ENCODE measurements at regions not wholly inside any gene's neighbourhood (a gene's known extent, or its start where the extent isn't known, plus 50 kb on each side); places are given as distances from the start of the nearest gene placed in this dataset.
A peak's percentile ranks its signal among the peaks of the same experiment; 100 is the strongest.
"Not testable (repeated sequence)": the region's sequence is repeated elsewhere in the genome, so short reads cannot be mapped to it uniquely, and the experiment has no call there.

DNA sequence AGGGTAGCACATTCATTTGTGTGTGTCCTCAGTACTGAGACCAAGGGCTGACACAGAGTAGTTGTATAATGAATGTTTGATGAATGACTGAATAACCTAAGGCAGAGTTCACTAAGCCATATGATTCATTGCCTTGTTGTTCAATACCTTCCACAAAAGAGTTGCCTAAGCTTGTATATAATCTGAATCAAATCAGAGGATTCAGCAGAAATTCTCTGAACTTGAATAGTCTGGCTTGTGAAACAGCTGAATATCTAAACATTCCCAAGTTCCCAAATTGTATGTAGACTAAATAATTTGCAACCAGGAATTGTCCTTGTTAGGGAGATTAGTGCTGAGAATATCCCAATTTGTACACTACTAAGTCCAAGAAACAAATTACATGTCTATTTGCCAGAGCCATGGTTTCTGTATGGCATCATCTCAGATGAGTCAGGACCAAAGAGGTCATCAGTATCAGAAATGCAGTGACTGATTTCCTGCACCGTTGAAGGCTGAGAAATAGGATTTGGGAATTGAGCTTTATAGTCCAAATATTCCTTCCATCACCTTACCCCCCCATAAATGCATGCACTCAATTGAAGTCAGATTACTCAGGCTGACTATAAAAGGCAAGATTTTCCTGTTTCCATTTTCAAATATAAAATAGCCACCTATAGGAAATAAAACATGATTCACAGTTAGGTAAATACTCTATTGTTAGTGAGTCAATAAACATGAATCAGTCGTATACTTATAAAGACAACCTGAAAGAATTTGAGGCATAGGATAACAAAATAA, 168.7 kb downstream of the PHLDA1 start:
- no peaks in the 10 kb centered on the region for H3K4me1 ChIP-seq (ENCODE audit: low read depth)
- ATAC-seq: peak; percentile 74
- no peaks in the 10 kb centered on the region for H3K36me3 ChIP-seq (ENCODE audit: low read depth)
- no peak overlapping the region for H3K4me3 ChIP-seq
- intact Hi-C loops (cut with DNase I, micrococcal nuclease): no loop called here
- TF ChIP-seq, protein P1, sequence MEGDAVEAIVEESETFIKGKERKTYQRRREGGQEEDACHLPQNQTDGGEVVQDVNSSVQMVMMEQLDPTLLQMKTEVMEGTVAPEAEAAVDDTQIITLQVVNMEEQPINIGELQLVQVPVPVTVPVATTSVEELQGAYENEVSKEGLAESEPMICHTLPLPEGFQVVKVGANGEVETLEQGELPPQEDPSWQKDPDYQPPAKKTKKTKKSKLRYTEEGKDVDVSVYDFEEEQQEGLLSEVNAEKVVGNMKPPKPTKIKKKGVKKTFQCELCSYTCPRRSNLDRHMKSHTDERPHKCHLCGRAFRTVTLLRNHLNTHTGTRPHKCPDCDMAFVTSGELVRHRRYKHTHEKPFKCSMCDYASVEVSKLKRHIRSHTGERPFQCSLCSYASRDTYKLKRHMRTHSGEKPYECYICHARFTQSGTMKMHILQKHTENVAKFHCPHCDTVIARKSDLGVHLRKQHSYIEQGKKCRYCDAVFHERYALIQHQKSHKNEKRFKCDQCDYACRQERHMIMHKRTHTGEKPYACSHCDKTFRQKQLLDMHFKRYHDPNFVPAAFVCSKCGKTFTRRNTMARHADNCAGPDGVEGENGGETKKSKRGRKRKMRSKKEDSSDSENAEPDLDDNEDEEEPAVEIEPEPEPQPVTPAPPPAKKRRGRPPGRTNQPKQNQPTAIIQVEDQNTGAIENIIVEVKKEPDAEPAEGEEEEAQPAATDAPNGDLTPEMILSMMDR (IDR thresholded peaks at IDR 0.05): no peak
- no peak for DNase-seq
- H3K9me3 ChIP-seq: no peaks in the 10 kb centered on the region

DNA sequence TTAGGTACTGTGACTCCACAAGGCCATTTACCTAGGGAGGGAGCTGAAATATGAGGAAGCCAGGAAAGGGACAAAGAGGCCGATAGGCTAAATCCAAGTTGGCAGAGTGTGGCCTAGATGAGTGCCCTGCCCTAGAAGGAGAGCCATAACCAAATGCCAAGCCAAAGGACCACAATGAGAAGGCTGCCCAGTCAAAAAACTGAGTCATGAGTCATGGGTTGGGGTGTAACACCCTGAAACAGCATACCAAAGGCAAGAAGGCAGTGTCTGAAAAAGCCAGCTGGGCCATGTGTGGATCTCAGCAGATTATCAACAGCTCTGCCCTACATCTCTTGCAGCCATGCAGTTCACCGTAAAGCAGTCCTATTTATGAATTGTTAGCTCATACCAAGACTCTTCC, 171.7 kb downstream of the PHLDA1 start:
- H3K36me3 ChIP-seq (ENCODE audit: low read depth): no peaks in the 10 kb centered on the region

DNA sequence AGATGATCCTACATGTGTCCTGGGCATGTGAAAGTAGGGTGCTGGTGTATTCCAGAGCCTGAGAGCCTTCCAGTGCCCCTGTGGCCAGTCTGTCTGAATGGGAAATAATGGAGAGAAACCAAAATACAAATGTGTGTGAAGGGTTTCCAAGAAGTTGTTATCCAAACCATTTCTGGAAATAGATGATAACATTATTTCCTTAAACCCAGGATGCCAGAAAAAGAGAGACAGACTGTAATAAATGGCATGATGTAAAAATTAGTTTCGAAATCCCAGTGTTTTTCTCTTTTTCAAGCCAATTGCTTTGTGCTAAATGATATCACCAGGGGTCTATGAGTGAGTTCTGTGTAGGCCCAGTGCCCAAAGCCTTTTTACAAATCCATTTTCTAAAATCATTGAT, 175.3 kb downstream of the PHLDA1 start:
- Histone ChIP-seq H3K4me1 (ENCODE audit: low read depth) (no peaks in the 10 kb centered on the region), H3K9me3 (no peaks in the 10 kb centered on the region), H3K36me3 (ENCODE audit: low read depth) (no peaks in the 10 kb centered on the region), H3K4me3 (no peak overlapping the region)
- DNase-seq: no peak
- intact Hi-C loops (cut with DNase I, micrococcal nuclease): no loop called here
- no peak for ATAC-seq
- TF ChIP-seq, protein P1 (IDR thresholded peaks at IDR 0.05): no peak

More for the DNA sequence above, 171.7 kb downstream of the PHLDA1 start:
- H3K9me3 ChIP-seq: no peaks in the 10 kb centered on the region
- no peak overlapping the region for H3K4me3 ChIP-seq
- intact Hi-C loops (cut with DNase I, micrococcal nuclease): no loop called here
- TF ChIP-seq, protein P1 (IDR thresholded peaks at IDR 0.05): no peak
- no peaks in the 10 kb centered on the region for H3K4me1 ChIP-seq (ENCODE audit: low read depth)
- ATAC-seq (no peak), DNase-seq (no peak)

DNA sequence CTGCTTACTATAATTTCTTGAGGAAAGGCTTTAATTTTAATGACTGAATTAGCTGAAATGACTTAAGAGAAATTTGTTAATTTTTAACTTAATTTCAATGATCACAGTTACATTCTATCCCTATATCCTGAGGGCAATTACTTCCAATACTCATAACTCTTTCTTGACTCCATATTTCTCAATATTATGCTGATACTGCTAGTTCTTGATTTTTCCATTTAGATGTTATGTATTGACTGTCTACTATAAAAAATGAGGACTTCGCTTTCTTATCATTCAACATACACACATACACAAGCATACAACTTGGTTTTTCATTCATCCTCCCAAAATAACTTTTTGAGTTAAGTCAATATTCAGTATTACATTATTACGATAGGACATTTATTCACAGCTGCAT, 176.2 kb downstream of the PHLDA1 start:
- no peaks in the 10 kb centered on the region for H3K4me1 ChIP-seq (ENCODE audit: low read depth)
- TF ChIP-seq, protein P1 (IDR thresholded peaks at IDR 0.05): no peak
- no peak overlapping the region for H3K4me3 ChIP-seq
- ATAC-seq (no peak), DNase-seq (no peak)
- H3K36me3 ChIP-seq (ENCODE audit: low read depth): no peaks in the 10 kb centered on the region
- intact Hi-C loops (cut with DNase I, micrococcal nuclease): no loop called here
- no peaks in the 10 kb centered on the region for H3K9me3 ChIP-seq

DNA sequence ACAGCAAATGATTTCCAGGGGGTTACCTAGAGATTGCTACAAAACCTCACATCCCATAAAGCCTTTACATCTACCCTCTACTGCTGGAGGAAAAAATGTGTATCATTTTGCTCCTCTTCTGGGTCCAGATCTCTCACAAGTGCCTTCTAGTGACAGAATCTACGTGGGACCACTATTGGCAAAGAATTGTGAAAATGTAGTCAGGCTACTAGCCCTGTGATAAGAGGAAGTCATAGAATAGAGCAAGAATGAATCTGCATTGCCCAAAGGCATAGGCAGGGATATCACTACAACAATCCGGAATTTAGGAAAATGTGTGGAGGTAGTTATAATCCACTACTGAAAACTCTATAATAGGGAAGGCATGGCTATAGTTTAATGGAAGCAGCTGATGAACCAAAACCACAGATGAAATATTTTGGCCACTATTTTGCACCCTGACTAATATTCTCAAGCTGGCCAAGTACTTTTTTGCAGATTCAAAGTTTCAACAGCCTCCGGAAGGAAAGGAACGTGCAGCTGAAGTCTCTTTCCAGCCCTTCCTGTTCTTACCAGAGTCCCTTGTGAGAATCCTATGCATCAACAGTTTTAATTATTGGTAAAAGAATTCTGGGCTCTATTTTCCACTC, 176.8 kb downstream of the PHLDA1 start:
- H3K36me3 ChIP-seq (ENCODE audit: low read depth): no peaks in the 10 kb centered on the region

DNA sequence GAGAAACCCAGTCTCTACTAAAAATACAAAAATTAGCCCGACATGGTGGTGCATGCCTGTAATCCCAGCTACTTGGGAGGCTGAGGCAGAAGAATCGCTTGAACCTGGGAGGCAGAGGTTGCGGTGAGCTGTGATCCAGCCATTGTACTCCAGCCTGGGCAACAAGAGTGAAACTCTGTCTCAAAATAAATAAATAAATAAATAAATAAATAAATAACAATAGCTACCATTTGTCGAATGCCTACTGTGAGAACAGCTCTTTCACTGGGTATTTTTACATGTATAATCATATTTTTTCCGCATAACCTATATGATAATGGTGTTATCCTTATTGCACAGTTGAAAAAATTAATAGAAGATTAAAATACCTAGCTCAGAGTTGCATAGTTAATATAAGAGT, 177.4 kb downstream of the PHLDA1 start:
- H3K36me3 ChIP-seq (ENCODE audit: low read depth); H3K4me1 ChIP-seq (ENCODE audit: low read depth); intact Hi-C loops (cut with DNase I, micrococcal nuclease); H3K4me3 ChIP-seq; DNase-seq; H3K9me3 ChIP-seq; ATAC-seq: not testable (repeated sequence)

More for the DNA sequence above, 176.8 kb downstream of the PHLDA1 start:
- H3K4me3 ChIP-seq: no peak overlapping the region
- no peaks in the 10 kb centered on the region for H3K4me1 ChIP-seq (ENCODE audit: low read depth)
- no peaks in the 10 kb centered on the region for H3K9me3 ChIP-seq
- ATAC-seq (no peak), DNase-seq (no peak)
- intact Hi-C loops (cut with DNase I, micrococcal nuclease): no loop called here
- TF ChIP-seq, protein P1 (IDR thresholded peaks at IDR 0.05): no peak

Data from mucosa of descending colon (tissue), 3 donors.